Smooth muscle cell (in vitro differentiated cells): ENCODE measurements at regions not wholly inside any gene's neighbourhood (a gene's known extent, or its start where the extent isn't known, plus 50 kb on each side); places are given as distances from the start of the nearest gene placed in this dataset.
A peak's percentile ranks its signal among the peaks of the same experiment; 100 is the strongest.
"Not testable (repeated sequence)": the region's sequence is repeated elsewhere in the genome, so short reads cannot be mapped to it uniquely, and the experiment has no call there.

ENCODE experiments used
- DNase-seq: peaks from one replicate; lab custom pipeline; 2025; ENCODE audit not compliant: unreplicated experiment; lab: John Stamatoyannopoulos, UW
- H2AFZ ChIP-seq: fragments of 200-600 bp; sonication (generic); 2 replicates; pipeline ENCODE4 v1.6.0; 2016; ENCODE audit warnings: antibody characterized with exemption, low read depth, mild to moderate bottlenecking
- H3F3A ChIP-seq: fragments of 200-600 bp; sonication (generic); 2 replicates; pipeline ENCODE4 v1.6.0; 2017; ENCODE audit warnings: antibody characterized with exemption, low read depth
- H3K27ac ChIP-seq: fragments of 200-600 bp; sonication (generic); 2 replicates; pipeline ENCODE4 v1.5.1; 2016; ENCODE audit warnings: low read depth, mild to moderate bottlenecking
- H3K27me3 ChIP-seq: fragments of 200-600 bp; sonication (generic); 2 replicates; pipeline ENCODE4 v1.6.1; 2016; ENCODE audit warnings: low read depth, mild to moderate bottlenecking
- H3K36me3 ChIP-seq: fragments of 200-600 bp; sonication (generic); 2 replicates; pipeline ENCODE4 v1.5.1; 2016; ENCODE audit warnings: low read depth
- H3K4me1 ChIP-seq: fragments of 200-600 bp; sonication (generic); 2 replicates; pipeline ENCODE4 v1.5.1; 2016; ENCODE audit warnings: low read depth
- H3K4me2 ChIP-seq: fragments of 200-600 bp; sonication (generic); 2 replicates; pipeline ENCODE4 v1.6.0; 2016; ENCODE audit warnings: mild to moderate bottlenecking
- H3K4me3 ChIP-seq: fragments of 200-600 bp; sonication (generic); 2 replicates; pipeline ENCODE4 v1.5.1; 2016; ENCODE audit warnings: mild to moderate bottlenecking
- H3K79me2 ChIP-seq: fragments of 200-600 bp; sonication (generic); 2 replicates; pipeline ENCODE4 v1.6.0; 2016; ENCODE audit warnings: low read depth, mild to moderate bottlenecking
- H3K9ac ChIP-seq: fragments of 200-600 bp; sonication (generic); 2 replicates; pipeline ENCODE4 v1.6.0; 2016; ENCODE audit warnings: low read depth
- H3K9me3 ChIP-seq: fragments of 200-600 bp; sonication (generic); replicated peaks from 2 replicates; pipeline ENCODE4 v1.5.1; 2016; ENCODE audit warnings: low read depth
- H4K20me1 ChIP-seq: fragments of 200-600 bp; sonication (generic); 2 replicates; pipeline ENCODE4 v1.6.0; 2016; ENCODE audit warnings: low read depth
- CTCF ChIP-seq: fragments of 200-600 bp; sonication (generic); IDR thresholded peaks from 2 replicates; pipeline ENCODE4 v1.5.1; 2017; ENCODE audit warnings: borderline replicate concordance, mild to moderate bottlenecking, antibody characterized with exemption; ENCODE audit not compliant: insufficient read depth, poor library complexity, severe bottlenecking
- whole genome bisulfite sequencing: methylation state at CpG from one replicate; pipeline ENCODE4 v1.1.7; 2016; ENCODE audit warnings: low lambda C conversion rate; 5-methylcytosine and 5-hydroxymethylcytosine counted together

- Histone ChIP-seq H3F3A (peaks cover 13% of the 10 kb centered on the region), H2AFZ (no peak overlapping the region), H3K36me3 (no peaks in the 10 kb centered on the region), H4K20me1 (no peaks in the 10 kb centered on the region), H3K79me2 (no peaks in the 10 kb centered on the region), H3K4me1 (peaks cover 10% of the 10 kb centered on the region), H3K27me3 (no peaks in the 10 kb centered on the region), H3K9ac (no peak overlapping the region), H3K27ac (peak overlapping the region; percentile 77), H3K4me3 (no peak overlapping the region), H3K4me2 (no peak overlapping the region), H3K9me3 (no peaks in the 10 kb centered on the region)
- no peak for DNase-seq
- 41% methylated on average over 5 of the region's 5 CpGs for WGBS
- TF ChIP-seq CTCF = no peak
Observed at GRCh38 chr21:35470522-35470921, 421.4 kb upstream of the RUNX1 start.

GRCh38 chr21:35469498-35469897 is 420.4 kb upstream of the RUNX1 start:
- Histone ChIP-seq H3K36me3 (no peaks in the 10 kb centered on the region), H4K20me1 (no peaks in the 10 kb centered on the region), H3F3A (peaks cover 13% of the 10 kb centered on the region), H3K9ac (no peak overlapping the region), H3K9me3 (no peaks in the 10 kb centered on the region), H2AFZ (no peak overlapping the region), H3K4me3 (no peak overlapping the region), H3K4me1 (peaks cover 3% of the 10 kb centered on the region), H3K4me2 (no peak overlapping the region), H3K27me3 (no peaks in the 10 kb centered on the region), H3K27ac (peak overlapping the region; percentile 77), H3K79me2 (no peaks in the 10 kb centered on the region)
- no peak for DNase-seq
- TF ChIP-seq CTCF = no peak
- 30% methylated on average over 1 of the region's 1 CpG for WGBS

GRCh38 chr21:35468991-35469390 is 419.9 kb upstream of the RUNX1 start:
- TF ChIP-seq CTCF = no peak
- no peaks in the 10 kb centered on the region for H3K9me3 ChIP-seq
- WGBS = 59% methylated on average over 5 of the region's 5 CpGs
- H3K4me3 ChIP-seq = no peak overlapping the region
- no peak overlapping the region for H3K9ac ChIP-seq
- H3K4me2 ChIP-seq = no peak overlapping the region
- no peak overlapping the region for H2AFZ ChIP-seq
- H3K79me2 ChIP-seq = no peaks in the 10 kb centered on the region
- no peaks in the 10 kb centered on the region for H3K36me3 ChIP-seq
- H4K20me1 ChIP-seq = no peaks in the 10 kb centered on the region
- peak overlapping the region; percentile 77 for H3K27ac ChIP-seq
- DNase-seq = no peak
- H3F3A ChIP-seq = peaks cover 13% of the 10 kb centered on the region
- H3K4me1 ChIP-seq = peaks cover 3% of the 10 kb centered on the region
- no peaks in the 10 kb centered on the region for H3K27me3 ChIP-seq

- peak overlapping the region; percentile 53 for H3K4me2 ChIP-seq
- H3K9ac ChIP-seq = no peak overlapping the region
- H3K4me1 ChIP-seq = peaks cover 3% of the 10 kb centered on the region
- H4K20me1 ChIP-seq = no peaks in the 10 kb centered on the region
- no peak for DNase-seq
- 25% methylated on average over 2 of the region's 2 CpGs for WGBS
- H3K79me2 ChIP-seq = no peaks in the 10 kb centered on the region
- H3K27ac ChIP-seq = peak overlapping the region; percentile 77
- no peak for TF ChIP-seq CTCF
- H3K36me3 ChIP-seq = no peaks in the 10 kb centered on the region
- H2AFZ ChIP-seq = no peak overlapping the region
- no peaks in the 10 kb centered on the region for H3K27me3 ChIP-seq
- H3K4me3 ChIP-seq = no peak overlapping the region
- H3F3A ChIP-seq = peaks cover 13% of the 10 kb centered on the region
- no peaks in the 10 kb centered on the region for H3K9me3 ChIP-seq
Observed at GRCh38 chr21:35467566-35467965, 418.5 kb upstream of the RUNX1 start.

GRCh38 chr21:35466681-35467080 is 417.6 kb upstream of the RUNX1 start:
- H3K27me3 ChIP-seq, H3K4me2 ChIP-seq, DNase-seq, H3K4me1 ChIP-seq, H4K20me1 ChIP-seq, H3K4me3 ChIP-seq, H2AFZ ChIP-seq, H3K9ac ChIP-seq, H3K79me2 ChIP-seq, H3K36me3 ChIP-seq, H3K9me3 ChIP-seq: not testable (repeated sequence)
- Histone ChIP-seq H3K27ac (peak overlapping the region; percentile 77), H3F3A (peaks cover 13% of the 10 kb centered on the region)
- WGBS = 98% methylated on average over 5 of the region's 5 CpGs
